GM18858 (cell line): ENCODE measurements at regions not wholly inside any gene's neighbourhood (a gene's known extent, or its start where the extent isn't known, plus 50 kb on each side); places are given as distances from the start of the nearest gene placed in this dataset.
"Not testable (repeated sequence)": the region's sequence is repeated elsewhere in the genome, so short reads cannot be mapped to it uniquely, and the experiment has no call there.

ENCODE experiments used
- ATAC-seq: cut with Tn5 transposase; IDR thresholded peaks from one replicate; pipeline ENCODE4 v1.9.1; 2021; ENCODE audit not compliant: unreplicated experiment

DNA sequence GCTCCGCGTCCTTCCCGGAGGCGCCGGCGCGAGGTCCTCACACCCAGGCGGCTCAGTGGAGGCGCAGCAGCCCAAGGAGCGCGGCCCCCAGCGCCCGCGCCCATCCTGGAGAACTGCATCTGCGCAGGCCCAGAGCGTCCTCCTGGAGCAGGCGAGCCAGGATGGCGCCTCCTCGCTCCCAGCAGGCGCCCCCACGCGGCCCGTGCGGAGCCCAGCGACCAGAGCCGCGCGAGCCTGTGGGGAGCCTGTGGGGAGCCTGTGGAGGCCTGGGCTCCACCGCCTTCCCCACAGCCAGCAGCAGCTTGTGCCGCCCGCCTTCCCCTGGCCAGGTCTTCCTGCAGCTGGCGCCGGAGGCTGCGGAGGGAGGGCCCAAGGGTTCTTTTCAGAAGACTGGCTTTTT lies 953.9 kb downstream of the TMEM121 start:
- not testable (repeated sequence) for ATAC-seq

DNA sequence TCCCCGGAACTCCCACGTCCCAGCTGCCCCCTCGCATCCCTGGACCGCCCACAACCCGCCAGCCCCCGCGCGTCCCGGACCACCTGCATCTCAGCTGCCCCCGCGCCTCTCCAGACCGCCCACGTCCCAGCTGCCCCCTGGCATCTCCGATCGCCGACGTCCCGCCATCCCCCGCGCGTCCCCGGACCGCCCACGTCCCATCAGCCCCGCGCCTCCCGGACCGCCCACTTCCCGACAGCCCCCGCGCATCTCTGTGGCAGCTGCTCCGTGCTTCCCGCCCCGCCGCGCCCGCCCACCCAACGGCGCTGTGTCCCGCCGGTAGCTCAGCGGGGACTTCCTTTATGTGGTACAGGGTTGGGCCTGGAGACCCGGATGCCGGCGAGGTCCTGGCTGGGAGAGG lies 955.8 kb downstream of the TMEM121 start:
- ATAC-seq: not testable (repeated sequence)

DNA sequence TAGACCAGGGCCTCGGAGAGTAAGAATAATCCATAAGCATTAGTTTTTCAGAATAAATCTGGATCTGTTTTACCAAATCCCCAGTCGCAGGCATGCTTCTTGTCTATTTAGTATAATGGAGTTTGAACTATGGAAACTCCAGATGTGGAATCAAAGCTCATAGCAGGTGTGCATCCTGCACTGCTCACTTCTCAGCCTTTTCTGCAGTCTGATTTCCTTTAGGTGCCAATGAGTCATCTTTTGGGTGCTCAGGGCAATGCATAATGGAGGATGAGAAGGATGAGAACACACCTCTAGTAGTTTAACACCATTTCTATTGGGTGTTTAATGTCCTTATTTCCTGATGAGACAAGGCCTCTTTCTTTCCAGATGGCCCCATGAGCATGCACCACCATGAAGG lies 961.2 kb downstream of the TMEM121 start:
- no peak for ATAC-seq

DNA sequence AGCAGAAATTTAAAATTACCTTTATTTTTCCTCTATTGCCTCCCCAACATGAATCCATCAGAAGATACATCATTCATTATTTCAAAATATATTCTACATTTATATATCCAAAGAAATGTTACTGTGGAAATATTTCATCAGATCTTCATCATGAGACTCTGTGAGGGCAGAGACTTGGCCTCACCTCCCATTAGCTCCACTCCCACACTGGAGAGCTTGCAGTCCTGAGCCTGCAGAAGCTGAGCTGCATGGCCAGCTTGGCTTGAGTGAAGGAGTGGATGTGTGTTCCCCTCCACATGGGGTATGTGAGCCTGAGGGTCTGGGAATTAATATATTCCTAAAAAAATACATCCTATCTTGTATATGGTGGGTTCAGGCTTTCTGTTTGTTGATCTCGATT lies 961.9 kb downstream of the TMEM121 start:
- ATAC-seq: no peak

DNA sequence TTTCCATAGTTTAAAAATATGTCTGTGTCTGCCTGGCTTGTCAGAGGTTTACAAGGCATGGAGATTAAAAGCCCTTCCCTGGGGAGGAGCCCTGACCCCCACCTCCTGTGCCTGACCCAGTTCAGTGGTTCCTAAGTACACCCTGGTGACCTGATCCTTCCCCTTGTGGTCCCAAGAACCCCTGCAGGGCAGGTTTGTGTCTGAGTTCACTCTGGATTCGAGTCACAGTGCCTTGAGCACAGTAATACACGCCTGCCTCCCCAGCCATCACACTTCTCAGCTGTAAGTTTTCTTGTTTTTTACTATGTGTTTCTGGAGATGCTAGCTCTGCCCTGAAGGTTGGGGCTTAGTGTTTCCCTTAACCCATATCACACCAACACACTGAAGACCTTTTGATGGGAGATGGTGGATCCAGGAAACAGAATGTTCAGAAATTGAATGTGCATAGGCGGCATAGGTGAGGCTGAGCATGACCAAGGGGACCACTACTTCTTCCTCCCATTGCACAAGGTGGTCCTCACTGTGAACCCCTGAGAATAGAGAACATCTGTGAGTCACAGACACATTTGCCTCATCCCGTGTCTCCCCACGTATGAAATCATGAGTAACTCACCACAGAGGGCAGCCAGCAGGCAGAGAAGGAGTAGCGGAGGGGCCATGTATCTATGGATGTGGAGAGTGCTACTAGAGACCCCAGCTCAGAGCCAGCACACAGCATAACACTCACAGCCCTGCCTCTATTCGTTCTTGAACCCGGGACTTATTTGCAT lies 962.9 kb downstream of the TMEM121 start:
- no peak for ATAC-seq

DNA sequence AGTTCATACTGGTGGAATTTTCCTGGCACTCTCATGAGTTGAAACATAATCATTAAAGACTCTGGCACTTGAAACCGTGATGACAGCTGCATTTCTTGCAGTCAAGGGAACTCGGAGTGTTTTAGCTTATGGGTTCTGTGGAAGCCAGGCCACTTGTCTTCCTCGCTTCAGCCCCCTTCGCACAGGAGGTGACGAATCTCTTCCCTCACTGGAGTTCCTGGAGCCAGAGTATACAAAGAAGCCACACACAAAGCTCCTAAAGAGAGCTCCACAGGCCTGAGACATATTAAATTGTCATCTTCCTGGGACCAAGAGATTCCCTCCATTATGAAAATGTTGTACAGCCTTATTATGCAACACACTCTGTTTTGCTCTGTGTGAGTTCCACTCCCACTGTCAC lies 964.1 kb downstream of the TMEM121 start:
- no peak for ATAC-seq

DNA sequence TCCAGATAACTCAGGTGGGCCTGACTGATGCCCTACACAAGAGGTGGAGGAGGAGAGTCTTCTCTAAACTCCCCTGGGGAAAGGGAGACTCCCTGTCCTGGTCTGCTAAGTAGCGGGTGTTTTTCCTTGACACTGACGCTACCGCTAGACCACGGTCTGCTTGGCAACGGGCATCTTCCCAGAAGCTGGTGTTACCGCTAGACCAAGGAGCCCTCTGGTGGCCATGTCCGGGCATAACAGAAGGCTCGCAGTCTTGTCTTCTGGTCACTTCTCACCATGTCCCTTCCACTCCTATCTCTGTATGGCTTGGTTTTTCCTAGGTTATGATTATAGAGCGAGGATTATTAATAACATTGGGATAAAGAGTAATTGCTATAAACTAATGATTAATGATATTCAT lies 965.5 kb downstream of the TMEM121 start:
- no peak for ATAC-seq

DNA sequence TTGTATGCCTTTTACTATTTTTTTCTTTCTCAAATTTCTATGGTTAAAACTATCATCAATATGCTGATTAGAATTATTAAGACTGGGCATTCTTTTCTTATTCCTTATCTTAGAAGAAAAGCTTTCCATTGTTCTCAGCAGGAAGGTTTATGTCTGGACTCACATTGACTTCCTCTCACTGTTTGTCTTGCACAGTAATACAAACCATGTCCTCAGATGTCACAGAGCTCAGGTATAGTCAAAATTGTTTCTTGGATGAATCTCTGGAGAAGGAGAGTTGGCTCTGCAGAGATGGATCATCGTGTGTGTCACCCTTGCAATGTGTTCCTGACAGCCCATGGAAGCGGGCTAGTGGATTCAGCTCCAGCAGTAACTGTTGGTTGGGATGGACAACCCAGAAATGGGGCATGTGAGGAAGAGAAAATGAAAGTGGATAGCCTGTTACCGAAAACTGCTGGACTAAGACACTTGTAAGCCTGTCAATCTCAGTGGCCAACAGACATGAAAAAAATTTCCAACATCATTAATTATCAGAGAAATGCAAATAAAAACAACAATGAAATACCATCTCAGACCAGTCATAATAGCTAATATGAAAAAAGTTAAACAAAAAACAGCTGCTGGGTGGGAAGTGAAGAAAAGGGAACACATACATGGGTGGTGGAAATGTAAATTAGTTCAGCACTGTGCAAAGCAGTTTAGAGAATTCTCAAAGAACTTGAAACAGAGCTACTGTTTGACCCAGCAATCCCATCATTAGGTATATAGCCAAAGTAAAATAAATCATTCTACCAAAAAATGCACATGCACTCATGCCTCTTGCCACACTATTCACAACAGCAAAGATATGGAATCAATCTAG lies 967.8 kb downstream of the TMEM121 start:
- ATAC-seq: no peak

DNA sequence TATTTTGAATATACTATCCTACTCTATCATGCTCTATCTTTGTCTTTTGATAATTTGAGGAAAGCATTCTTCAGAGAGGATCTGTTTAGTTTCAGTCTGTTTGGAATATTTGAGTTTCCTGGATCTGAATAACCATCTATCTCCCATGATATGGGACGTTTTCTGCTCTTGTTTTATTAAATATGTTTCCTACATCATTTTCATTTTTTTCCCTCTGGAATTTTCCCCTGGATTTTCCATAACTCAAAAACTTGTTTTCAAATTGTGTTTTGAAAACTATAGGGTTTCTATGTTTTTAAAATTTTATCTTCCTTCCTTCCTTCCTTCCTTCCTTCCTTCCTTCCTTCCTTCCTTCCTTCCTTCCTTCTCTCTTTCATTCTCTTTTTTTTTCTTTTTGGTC lies 974.2 kb downstream of the TMEM121 start:
- ATAC-seq: no peak

DNA sequence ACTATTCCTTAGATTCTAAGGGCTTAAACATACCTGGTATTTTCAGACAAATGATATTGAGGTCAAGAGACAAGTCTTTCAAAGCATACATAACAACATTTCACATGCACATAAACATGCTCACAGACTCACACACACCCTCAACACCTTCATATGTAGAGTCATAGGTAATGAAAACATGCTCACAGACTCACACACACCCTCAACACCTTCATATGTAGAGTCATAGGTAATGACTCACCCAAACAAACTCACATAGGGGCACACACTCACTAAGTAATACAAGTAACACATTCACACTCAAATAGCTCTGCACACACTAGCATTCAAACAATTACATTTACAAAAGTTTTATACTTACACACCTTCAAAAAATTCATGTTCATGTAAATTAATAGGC lies 975.5 kb downstream of the TMEM121 start:
- ATAC-seq: no peak

DNA sequence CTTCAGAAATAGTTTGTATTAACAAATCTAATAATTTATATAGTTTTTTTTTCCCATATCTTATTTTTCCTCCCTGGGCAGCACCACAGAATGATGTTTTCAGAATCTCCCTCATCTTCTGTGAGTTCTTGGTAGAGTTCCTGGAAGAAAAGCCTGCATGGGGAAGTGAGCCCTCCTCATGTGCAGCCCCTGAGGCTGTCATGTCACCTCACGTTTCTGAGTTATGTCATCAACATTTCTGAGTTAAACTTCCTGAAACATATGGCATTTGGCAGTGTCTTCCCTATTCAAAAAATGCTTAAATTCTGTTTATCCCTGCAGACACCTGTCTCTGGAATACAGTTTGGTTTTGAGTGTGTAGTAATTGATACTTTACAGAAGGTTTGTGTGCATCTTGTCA lies 979.0 kb downstream of the TMEM121 start:
- ATAC-seq: no peak

DNA sequence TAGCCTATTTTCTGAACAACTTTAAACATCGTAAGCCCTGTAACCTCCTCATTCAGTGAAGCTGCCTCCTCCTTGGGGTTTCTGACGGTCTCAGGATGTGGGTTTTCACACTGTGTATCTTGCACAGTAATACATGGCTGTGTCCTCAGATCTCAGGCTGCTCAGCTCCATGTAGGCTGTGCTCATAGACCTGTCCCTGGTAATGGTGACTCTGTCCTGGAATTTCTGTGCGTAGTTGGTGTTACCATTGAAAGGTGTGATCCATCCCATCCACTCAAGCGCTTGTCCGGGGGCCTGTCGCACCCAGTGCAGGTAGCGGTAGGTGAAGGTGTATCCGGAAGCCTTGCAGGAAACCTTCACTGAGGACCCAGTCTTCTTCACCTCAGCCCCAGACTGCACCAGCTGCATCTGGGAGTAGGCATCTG lies 980.5 kb downstream of the TMEM121 start:
- no peak for ATAC-seq

DNA sequence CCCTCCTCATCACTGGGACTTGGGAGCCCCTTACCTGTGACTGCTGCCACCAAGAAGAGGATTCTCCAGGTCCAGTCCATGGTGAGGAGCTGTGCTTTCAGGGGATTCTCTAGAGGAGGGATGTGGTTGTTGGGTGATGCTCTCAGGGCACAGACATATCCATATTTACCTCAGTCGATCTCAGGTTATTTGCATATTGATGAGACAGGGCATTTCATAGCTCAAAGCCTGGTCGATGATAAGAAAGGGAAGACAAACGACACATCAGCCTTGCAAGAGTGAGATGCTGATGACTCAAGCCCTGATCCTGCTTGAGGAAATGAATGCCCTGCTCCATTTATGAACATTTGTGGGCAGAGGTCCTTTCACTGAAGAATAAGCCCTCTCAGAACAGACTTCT lies 981.0 kb downstream of the TMEM121 start:
- no peak for ATAC-seq

DNA sequence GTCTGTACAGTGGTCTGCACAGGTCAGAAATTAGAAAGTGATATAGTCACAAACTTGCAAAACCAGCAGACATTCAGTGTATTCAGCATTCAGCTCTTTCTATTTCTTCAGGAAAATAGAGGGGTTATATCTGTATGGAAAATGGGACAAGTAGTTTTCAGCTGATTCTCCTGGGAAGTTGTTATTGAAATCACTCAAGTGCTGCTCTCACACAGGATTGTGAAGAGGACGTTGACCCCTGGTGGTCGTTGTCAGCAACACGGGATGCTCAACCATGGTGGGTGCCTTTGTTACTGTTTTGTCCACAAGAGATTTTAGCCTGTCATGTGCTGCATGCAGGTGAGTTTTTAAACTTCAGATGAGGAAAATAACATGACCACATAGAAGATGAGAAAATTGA lies 981.8 kb downstream of the TMEM121 start:
- no peak for ATAC-seq

DNA sequence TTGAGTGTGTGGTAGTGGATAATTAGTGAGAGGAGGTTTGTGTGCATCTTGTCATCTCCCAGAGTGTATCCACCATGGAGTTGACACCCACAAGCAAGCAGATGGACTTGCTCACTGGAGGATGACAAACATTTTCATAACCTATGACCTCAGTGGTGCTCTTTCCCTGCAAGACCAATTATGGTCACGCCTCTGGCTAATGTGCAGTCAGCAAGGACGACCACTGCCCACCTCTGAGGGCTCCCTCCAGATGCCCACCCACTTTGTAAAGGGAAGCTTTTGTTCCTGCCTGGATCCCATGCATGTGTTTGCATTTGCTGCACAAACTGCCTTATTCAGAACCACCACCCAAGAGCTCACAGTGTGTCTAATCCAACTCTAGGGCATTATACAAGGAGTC lies 982.8 kb downstream of the TMEM121 start:
- ATAC-seq: no peak

DNA sequence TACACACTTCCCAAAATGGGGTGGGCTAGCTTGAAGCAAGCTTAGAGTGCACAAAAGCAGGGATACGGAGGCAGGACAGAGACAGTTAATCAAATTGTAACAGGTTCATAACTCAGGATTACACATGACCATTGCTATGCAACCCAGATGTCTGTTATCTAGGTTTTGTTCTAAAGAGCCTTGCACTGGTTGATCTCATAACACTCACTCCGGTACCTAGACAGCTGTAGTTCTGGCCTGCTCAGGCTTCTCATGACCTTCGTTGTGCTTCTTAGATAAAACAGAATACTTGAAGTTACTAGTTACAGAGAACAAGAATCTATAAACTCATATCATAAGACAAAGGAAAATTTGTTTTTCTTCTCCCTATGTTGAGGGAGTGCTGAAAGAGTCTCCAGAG lies 983.4 kb downstream of the TMEM121 start:
- ATAC-seq: no peak

DNA sequence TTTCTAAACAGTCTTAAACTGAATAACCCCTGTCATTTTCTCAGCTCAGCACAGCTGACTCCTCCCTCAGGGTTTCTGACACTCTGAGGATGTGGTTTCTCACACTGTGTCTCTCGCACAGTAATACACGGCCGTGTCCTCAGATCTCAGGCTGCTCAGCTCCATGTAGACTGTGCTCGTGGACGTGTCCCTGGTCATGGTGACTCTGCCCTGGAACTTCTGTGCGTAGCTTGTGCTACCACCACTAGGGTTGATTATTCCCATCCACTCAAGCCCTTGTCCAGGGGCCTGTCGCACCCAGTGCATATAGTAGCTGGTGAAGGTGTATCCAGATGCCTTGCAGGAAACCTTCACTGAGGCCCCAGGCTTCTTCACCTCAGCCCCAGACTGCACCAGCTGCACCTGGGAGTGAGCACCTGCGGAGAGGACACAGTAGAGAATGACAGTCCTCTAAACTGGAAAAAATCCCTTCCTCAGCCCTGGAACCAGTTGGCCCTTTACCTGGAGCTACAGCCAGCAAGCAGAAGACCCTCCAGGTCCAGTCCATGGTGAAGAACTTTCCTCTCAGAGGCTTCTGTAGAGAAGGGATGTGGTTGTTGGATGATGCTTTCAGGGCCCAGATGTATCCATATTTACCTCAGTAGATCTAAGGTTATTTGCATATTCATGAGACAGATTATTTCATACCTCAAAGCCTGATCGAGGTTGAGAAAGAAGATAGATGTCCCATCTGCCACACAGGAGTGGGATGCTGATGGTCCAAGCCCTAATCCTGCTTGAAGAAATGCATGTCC lies 984.8 kb downstream of the TMEM121 start:
- no peak for ATAC-seq

DNA sequence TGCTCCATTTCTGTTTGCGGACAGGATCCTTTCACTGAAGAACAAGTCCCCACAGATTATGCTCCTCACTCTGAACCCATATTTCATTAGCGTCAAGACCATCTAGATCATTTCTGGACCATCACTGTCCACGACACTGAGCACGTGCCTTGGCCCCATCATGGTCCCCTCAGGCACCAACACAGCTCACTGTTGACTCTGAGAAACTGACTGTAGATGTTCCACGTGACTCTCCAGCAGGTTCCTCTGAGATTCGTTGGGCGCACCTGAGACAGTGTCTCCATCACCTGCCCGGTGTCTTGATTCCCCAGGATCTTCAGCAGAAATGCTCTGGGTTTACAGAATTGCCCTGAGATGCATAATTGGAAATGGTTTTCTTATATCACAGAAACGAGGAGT lies 985.4 kb downstream of the TMEM121 start:
- no peak for ATAC-seq

DNA sequence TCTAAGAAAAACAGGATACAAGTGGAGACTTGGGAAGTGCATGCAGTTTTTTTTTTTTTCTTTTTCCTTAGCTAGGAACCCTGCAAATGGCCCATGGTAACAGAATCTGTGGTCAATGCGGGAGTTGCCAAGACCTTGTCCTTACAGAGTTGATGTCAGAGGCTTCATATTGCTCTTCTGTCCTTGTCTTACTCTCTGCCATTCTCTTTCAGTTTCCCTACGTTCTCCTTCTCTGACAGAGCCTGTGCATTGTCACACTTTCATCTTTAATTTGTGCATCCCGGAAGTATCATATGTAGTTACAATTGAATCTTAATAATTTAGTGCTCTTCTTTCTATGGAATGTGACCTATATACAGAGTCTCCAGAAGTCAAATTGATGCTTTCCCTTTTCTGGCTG lies 986.9 kb downstream of the TMEM121 start:
- ATAC-seq: no peak

DNA sequence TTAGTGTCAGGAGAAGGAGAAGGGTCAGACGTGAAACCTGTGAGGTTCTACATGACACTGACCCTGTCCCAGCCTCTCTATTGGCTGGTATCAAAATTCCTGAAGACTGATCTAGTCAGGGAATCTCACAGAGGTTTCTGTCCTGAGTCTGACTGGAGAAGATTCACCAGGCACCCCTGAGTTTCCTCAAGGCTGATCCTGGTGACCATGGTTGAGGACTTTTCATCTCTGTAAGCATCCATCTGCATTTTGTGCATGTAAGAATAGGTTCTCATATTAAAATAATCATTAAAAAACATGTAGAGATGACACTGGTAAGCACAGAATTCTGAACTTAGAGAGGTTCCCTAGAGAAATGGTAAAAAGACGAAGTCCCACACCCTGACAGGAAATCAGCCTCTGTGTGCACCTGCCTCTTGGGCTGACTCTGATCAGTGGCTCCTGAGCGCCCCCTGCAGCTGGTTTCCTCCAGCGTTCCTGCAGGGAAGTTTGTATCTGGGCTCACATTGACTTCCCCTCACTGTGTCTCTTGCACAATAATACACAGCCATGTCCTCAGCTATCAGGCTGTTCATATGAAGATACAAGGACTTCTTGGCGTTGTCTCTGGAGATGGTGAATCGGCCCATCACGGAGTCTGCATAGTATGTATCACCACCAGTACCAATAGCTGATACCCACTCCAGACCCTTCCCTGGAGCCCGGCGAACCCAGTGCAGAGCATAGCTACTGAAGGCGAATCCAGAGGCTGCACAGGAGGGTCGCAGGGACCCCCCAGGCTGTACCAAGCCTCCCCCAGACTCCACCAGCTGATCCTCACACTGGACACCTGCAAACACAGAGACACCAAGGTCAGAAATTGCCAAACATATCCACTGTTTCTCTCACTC lies 991.9 kb downstream of the TMEM121 start:
- no peak for ATAC-seq

DNA sequence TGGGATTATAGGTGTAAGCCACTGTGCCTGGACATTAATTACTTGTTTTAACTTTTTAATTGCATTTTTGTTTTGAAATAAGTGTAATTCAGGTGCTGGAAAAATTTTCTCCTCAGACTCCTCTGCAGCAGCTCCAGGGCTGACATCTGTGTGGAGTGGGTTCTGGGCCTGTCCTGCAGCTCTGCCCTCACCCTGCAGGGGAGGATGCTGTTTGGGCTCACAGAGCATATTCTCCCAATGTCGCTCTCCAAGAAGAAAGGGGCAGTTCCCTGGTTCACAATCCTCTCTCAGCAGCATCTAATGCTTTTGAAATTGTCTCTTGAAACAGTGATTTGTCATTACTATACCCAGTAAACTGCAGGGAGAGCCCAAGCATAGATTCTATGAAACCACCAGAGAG lies 995.7 kb downstream of the TMEM121 start:
- ATAC-seq: not testable (repeated sequence)
